Psoas muscle (tissue), 7 donors: ENCODE measurements at regions not wholly inside any gene's neighbourhood (a gene's known extent, or its start where the extent isn't known, plus 50 kb on each side); places are given as distances from the start of the nearest gene placed in this dataset.

ENCODE experiments used
- ATAC-seq, 4 donors: fragments of 200-7000 bp; cut with Tn5 transposase; one replicate each; pipeline ENCODE4 v1.9.1; 2020; ENCODE audit warnings: moderate library complexity in 3 of 4, mild to moderate bottlenecking in 2 of 4
- DNase-seq, 2 donors: peaks; one replicate each; pipeline ENCODE4 v3.0.0-alpha.2; 2020
- H3K27ac ChIP-seq: fragments of 200-600 bp; one replicate; pipeline ENCODE4 v1.8.0; 2022
- H3K27me3 ChIP-seq, 3 donors: fragments of 200-600 bp in 1 of 3; one replicate each; pipeline versions ENCODE4 v1.6.1 to v1.8.0; 2013 to 2022; ENCODE audit warnings: low read length in 2 of 3, mild to moderate bottlenecking in 2 of 3, moderate library complexity in 1 of 3; ENCODE audit not compliant: insufficient read depth in 3 of 3
- H3K36me3 ChIP-seq, 2 donors: fragments of 200-600 bp in 1 of 2; one replicate each; pipeline versions ENCODE4 v1.6.1 to v1.8.0; 2013 to 2022; ENCODE audit warnings: low read depth in 1 of 2, mild to moderate bottlenecking in 1 of 2, moderate library complexity in 1 of 2; ENCODE audit not compliant: insufficient read depth in 1 of 2
- H3K4me1 ChIP-seq: fragments of 200-600 bp; one replicate; pipeline ENCODE4 v1.8.0; 2022
- H3K4me3 ChIP-seq: fragments of 200-600 bp; one replicate; pipeline ENCODE4 v1.8.0; 2022; ENCODE audit warnings: mild to moderate bottlenecking
- H3K9me3 ChIP-seq: fragments of 200-600 bp; one replicate; pipeline ENCODE4 v1.8.0; 2022
- WGBS, 3 donors: extraction: QIAGEN DNeasy Blood & Tissue Kit; methylation state at CpG; one replicate each; pipeline versions ENCODE4 v1.1.6 to v1.1.7; 2013; 5-methylcytosine and 5-hydroxymethylcytosine counted together
- intact Hi-C, 2 donors: fragments of 100-400 bp; cut with DNase I; formaldehyde crosslinking; loops; one replicate each; pipeline versions ENCODE4 v1.11.0 to v1.14.2; 2022
- TF ChIP-seq, protein P1 (sequence below): fragments of 200-600 bp; IDR thresholded peaks from one replicate; pipeline ENCODE4 v1.8.0; 2022; ENCODE audit warnings: antibody characterized with exemption
- donor health status: healthy with polysubstance abuse.
- donor health status: DM: no; HTN: no; CAD: no; lungs with moderate emphysema.
- donor health status: Bipolar disorder and iron deficiency.
- donor health status: healthy.
- donor health status: DM: yes; HTN: yes; CAD: no.
- donor health status: DM: no; HTN: no; CAD: no.
- donor health status: DM: yes; HTN: yes; CAD: no.

DNA sequence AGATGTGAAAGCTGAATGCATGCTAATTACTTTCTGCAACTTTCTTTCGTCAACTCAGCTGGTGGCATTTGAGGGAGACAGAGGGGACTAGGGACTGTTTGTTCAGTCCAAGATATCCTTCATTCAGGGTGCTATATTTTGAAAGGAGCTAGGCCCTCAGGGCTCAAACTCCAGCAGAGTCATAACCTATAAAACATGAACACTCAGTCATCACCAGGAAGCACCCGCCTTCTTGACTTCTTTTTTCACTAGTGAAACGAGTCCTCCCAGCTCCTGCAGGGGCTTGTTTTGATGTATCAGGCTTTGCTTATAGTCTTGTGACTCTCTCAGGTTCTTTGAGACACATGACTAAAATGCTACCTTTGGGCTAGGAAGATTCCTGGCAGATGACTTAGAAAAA lies 230.6 kb downstream of the PCDH7 start:
- Histone ChIP-seq H3K4me3 (no peak overlapping the region), H3K36me3 (no peaks in the 10 kb centered on the region)
- intact Hi-C loops, result no loop called here

DNA sequence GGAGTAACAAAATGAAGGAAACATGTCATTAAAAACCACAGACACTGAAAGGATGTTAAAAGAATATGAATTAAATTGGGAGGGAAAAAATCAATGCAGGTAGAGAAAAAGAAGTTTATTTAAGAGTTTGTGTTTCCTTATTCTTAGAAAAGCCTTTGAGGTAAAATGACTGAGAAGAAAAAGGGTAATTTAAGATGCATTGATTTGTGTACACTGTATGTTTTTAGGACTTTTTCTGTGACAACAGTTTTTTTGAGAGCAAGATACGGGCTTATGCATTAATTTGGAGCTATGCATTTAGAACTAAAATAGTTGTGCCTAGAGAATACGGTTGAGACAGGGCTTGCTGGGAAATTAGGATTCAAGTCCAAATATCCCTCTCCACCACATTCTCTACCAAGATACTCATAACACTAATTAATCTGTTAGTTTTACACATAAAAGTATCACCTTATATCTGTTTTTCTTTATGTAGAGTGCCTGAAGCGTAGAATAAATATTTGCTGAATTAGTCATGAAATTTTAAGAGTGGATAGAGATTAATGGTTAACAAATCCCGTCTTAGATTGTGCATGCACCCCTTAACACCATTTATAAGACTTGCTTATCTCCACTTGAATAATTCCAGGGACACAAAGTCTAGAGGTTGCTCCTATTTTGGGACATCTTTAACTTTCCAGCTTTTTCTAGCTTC lies 232.5 kb downstream of the PCDH7 start:
- DNase-seq (no peak), ATAC-seq (no peak)
- WGBS, 3 donors, result 89 to 92% (median 90%) methylated on average over 4 of the region's 4 CpGs
- Histone ChIP-seq H3K36me3 (no peaks in the 10 kb centered on the region), H3K4me3 (no peak overlapping the region), H3K27ac (no peak overlapping the region), H3K27me3 (no peaks in the 10 kb centered on the region), H3K4me1 (no peaks in the 10 kb centered on the region), H3K9me3 (no peaks in the 10 kb centered on the region)
- intact Hi-C loops, result no loop called here
- TF ChIP-seq, protein P1, sequence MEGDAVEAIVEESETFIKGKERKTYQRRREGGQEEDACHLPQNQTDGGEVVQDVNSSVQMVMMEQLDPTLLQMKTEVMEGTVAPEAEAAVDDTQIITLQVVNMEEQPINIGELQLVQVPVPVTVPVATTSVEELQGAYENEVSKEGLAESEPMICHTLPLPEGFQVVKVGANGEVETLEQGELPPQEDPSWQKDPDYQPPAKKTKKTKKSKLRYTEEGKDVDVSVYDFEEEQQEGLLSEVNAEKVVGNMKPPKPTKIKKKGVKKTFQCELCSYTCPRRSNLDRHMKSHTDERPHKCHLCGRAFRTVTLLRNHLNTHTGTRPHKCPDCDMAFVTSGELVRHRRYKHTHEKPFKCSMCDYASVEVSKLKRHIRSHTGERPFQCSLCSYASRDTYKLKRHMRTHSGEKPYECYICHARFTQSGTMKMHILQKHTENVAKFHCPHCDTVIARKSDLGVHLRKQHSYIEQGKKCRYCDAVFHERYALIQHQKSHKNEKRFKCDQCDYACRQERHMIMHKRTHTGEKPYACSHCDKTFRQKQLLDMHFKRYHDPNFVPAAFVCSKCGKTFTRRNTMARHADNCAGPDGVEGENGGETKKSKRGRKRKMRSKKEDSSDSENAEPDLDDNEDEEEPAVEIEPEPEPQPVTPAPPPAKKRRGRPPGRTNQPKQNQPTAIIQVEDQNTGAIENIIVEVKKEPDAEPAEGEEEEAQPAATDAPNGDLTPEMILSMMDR, result no peak

More for the DNA sequence above, 230.6 kb downstream of the PCDH7 start:
- Histone ChIP-seq H3K27ac (no peak overlapping the region), H3K9me3 (no peaks in the 10 kb centered on the region), H3K4me1 (no peaks in the 10 kb centered on the region), H3K27me3 (no peaks in the 10 kb centered on the region)
- ATAC-seq (no peak), DNase-seq (no peak)
- 79 to 85% (median 79%) methylated on average over 3 of the region's 3 CpGs for WGBS, 3 donors
- TF ChIP-seq, protein P1, result no peak

DNA sequence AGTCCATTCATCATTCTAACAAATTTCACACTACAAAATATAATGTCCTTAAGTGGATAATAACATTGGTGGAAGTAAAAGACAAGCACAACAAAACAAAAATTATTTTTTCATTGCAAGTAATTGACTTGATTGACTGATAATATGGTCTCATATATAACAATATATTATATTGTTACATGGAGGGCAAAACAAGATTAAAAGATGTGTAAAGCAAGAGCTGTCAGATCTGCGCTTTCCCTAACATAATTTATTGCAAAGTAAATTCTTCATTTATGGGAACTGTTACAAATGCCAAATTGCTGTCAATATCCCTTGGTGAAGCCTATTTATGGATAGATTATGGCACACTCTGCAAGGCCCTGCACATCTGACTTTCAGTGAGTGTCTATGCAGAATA lies 233.6 kb downstream of the PCDH7 start:
- no peaks in the 10 kb centered on the region for H3K9me3 ChIP-seq
- H3K4me1 ChIP-seq, result no peaks in the 10 kb centered on the region
- no peaks in the 10 kb centered on the region for H3K27me3 ChIP-seq
- ATAC-seq (no peak), DNase-seq (no peak)
- 95 to 98% (median 96%) methylated on average over 1 of the region's 1 CpG for WGBS, 3 donors
- H3K4me3 ChIP-seq, result no peak overlapping the region
- no peaks in the 10 kb centered on the region for H3K36me3 ChIP-seq
- intact Hi-C loops, result no loop called here
- H3K27ac ChIP-seq, result no peak overlapping the region
- TF ChIP-seq, protein P1, result no peak

DNA sequence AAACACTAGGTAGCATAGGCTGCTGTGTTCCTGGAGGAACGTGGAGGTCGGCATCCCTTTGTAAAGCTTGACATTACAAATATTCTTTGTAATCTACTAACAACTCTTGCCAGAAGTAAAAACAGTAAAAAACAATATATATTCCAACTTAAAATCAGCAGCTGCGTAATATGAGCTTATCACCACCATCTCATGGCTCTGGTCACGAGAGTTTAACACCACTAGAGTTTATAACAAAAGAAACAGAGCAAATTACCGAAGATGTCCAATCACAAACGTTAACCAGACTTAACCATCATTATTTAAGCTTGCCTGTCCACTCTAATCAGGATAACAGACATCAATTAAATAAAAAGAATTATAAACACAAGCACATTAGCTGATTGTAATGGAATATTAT lies 236.7 kb downstream of the PCDH7 start:
- Histone ChIP-seq H3K36me3 (no peaks in the 10 kb centered on the region), H3K9me3 (no peaks in the 10 kb centered on the region), H3K27ac (no peak overlapping the region), H3K4me1 (no peaks in the 10 kb centered on the region), H3K4me3 (no peak overlapping the region), H3K27me3 (no peaks in the 10 kb centered on the region)
- WGBS, 3 donors, result 76 to 89% (median 86%) methylated on average over 6 of the region's 6 CpGs
- DNase-seq, result no peak
- TF ChIP-seq, protein P1, result no peak
- intact Hi-C loops, result no loop called here
- ATAC-seq, result no peak

DNA sequence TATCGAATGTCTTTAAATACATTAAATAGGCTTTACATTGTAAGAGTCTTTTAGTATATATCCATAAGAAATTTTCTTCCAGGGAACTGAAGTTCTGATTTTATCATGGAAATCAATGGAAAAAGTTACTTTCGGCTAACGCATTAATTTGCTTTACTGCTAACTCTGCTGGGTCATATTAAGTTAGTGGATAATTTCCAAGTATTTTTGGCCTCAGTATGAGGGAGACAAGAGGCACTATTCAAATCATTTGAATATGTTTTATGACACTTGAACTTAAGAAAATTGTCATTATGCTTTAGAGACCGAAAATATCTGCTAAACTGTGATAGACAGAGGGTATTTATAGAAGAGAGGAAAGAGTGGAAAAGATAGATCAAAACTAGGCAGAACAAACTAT lies 237.5 kb downstream of the PCDH7 start:
- TF ChIP-seq, protein P1, result no peak
- no peak overlapping the region for H3K4me3 ChIP-seq
- 58 to 71% (median 59%) methylated on average over 4 of the region's 4 CpGs for WGBS, 3 donors
- DNase-seq (no peak), ATAC-seq (no peak)
- no peaks in the 10 kb centered on the region for H3K36me3 ChIP-seq
- H3K27ac ChIP-seq, result no peak overlapping the region
- H3K27me3 ChIP-seq, result no peaks in the 10 kb centered on the region
- H3K4me1 ChIP-seq, result no peaks in the 10 kb centered on the region
- no peaks in the 10 kb centered on the region for H3K9me3 ChIP-seq
- intact Hi-C loops, result no loop called here
